GM19463 (cell line): ENCODE measurements at regions not wholly inside any gene's neighbourhood (a gene's known extent, or its start where the extent isn't known, plus 50 kb on each side); places are given as distances from the start of the nearest gene placed in this dataset.

Experiments used
- ATAC-seq: cut with Tn5 transposase; IDR thresholded peaks from one replicate; pipeline ENCODE4 v1.9.1; 2021; ENCODE audit warnings: mild to moderate bottlenecking, moderate library complexity; ENCODE audit not compliant: unreplicated experiment

DNA sequence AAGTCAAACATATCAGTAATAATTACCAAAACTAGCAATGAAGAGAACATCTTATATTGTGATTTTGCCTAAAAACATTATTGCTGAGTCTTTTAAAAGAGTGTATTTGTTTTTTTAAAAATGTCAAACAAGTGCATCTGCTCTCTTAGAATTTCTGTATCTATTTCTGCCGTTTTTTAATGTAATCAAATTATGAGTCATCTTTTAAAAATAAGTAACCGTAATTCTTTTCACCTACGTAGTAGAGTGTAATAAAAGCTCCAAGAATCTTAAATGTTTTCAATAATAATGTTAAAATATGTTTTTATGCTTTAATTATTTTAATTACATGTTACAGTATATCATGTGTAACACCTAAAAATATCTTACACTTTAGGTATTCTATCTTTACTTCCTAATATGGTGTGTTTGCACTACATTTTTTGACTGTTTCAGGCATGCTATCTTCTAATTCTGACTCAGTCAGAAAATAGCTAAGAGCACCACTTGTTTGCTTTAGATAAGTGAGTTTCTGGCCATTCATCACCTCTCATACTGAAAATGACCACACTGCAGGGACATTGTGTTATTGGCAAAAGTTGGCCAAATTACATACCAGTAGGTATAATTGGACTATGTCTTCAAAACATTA is 368.5 kb downstream of the PCDH7 start:
- no peak for ATAC-seq

DNA sequence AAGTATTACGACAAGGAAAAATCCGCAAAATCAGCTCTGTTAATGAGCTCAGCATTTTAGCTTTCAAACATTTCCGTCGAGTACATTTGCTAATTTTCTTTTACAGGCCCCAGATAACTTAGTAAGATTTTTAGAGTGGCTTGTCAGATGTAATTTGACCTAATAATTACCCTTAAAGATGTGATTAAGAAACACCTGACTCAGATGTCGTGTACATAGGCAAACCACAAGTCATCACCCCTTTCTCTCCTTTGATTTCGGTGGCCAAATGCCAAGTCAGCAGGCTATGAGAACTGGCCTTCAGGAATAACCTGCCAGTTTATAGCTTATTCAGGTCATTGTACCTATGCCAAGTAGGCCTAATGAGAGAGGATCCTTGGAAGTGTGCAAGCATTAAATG is 369.6 kb downstream of the PCDH7 start:
- no peak for ATAC-seq

DNA sequence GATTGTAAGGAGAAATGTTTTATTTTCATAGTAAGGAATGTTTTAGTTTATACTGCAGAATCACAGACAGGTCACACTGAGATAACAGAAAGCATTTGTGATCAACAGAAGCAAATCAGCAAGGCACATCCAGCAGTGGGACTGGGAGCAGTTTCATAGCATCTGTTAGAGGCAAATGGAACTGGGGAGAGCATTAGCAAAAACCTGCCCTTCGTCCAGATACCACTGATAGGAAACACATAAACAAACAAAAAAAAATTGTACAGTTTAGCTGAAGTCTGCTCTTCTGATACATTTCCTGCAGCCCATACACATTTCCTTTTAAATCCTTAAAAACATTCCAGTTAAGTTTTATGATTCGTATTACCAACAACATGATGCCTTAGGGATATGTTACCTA is 374.3 kb downstream of the PCDH7 start:
- ATAC-seq, result no peak

- no peak for ATAC-seq
Measured at GRCh38 chr4:31097999-31098398, 377.8 kb downstream of the PCDH7 start.

DNA sequence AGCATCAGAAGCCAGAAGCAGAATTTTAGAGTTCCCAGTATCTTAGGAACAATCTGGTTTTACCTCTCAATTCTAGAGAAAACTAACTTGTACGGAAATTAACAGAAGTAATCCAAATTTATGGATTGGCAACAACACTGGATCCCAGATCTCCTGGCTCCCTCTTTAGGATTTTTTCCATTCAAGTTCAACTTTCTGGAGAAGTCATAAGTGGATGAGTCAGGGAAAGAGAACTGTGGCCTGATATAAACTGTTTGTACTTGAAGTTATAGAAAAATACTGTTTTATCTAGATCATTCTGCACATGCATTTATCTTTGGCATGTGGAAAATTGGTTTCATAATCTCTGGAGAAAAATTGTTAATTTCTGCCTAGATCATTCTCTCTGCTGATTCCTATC is 380.4 kb downstream of the PCDH7 start:
- ATAC-seq, result no peak

DNA sequence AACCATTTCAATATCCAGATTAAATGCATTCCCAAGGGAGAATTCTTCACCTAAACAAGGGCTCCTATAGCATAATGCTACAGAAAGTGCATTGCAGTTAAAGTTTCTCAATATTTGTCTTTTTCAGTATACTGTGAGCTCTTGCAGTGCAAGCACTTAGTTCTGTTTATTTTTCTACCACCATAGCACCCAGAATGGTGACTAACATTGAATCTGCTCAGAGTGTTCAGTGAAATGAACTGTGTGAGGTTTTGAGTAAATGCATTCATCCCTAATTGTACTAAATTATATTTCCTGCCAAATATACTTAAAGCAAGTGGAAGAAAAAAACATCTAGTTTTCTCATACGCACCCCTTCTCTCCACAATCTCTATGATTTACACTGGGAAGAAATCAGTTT is 383.9 kb downstream of the PCDH7 start:
- no peak for ATAC-seq

DNA sequence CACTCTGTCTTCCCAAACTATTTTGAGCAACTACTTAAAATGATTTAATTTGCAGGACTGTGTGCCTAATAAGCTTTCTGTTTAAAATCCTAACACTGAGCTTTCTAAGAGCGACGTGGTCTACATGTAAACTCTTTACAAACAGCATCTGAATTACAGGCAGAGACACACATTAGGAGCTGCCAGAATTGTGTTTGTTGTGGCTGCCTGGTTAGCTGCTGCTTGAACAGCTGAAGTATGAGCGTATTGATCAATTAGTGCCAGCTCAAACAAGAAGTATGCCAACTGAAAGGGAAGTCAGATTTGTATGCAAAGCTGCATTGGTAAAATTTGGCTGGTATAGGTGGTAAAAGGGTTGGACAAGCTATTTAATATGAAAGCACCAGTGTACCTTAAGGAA is 384.4 kb downstream of the PCDH7 start:
- no peak for ATAC-seq

DNA sequence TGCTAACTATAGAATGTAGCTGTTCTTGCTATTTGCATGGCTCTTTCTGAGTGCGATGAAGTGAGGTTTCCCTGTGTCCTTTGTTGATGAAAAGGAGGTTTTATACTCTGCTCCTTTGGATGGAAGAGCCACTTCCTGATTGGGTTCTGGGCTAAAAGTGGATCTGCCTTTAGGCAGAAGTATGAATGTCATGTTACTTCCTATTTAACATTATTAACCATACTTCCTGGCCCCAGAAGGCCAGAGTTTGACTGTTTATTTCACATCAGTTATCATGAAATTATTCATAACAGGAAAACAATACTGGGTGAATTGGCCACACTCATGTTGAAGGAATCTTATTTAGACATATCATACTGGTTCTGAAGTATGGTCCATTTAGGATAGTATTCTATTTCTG is 386.2 kb downstream of the PCDH7 start:
- no peak for ATAC-seq

- no peak for ATAC-seq
Measured at GRCh38 chr4:31107362-31107761, 387.2 kb downstream of the PCDH7 start.

DNA sequence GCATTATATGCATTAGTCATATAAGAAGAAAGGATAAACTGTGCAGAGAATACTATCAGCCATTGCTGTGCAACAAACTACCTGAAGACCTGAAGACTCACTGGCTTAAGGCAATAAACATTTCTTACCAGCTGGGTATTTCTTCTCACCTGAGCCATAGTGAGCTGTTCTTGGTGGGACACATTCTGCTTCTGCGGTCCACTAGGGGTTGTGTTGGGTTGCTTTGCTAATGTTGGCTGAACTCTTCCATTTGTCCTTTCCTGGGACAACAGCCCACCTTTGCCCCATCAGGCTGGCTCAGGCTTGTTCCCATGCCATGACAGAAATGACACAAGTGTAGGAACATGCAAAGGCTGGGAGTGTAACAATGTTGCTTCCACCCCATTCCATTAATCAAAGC is 388.6 kb downstream of the PCDH7 start:
- no peak for ATAC-seq

DNA sequence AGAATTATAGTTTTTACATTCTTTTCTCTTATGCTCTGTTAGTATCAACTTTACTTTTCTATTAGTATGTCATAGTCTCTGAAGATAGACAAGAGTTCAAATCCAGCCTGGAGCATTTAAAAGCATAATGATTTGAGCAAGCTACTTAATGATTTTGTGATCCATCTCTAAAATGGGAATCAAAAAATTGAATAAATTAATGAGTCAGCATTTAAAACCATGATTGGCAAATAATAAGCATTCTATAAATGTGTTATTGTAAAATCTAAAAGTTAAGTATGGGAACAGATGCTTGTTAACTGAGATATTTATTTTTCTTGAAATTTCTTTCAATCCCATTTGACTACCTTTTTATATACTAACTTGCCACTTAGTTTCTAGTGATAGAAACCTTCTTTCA is 391.6 kb downstream of the PCDH7 start:
- no peak for ATAC-seq

DNA sequence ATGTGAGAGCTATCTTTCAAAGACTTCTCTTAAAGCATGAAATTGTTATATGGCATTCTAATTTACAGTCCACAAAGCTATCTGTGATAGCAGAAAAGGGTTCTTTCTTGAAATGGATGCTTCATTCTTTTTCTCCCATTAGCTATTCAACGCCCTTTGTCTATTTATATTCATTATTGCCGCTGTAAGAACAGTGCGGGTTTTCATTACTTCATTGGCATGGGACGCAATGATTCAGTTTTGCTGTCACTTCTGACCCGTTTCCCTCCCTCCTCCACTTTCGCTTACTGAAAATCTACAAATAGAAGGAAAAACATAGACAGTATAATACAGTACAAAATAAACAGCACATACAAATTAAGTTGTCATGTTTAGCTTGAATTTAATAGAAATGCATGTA is 394.6 kb downstream of the PCDH7 start:
- no peak for ATAC-seq

DNA sequence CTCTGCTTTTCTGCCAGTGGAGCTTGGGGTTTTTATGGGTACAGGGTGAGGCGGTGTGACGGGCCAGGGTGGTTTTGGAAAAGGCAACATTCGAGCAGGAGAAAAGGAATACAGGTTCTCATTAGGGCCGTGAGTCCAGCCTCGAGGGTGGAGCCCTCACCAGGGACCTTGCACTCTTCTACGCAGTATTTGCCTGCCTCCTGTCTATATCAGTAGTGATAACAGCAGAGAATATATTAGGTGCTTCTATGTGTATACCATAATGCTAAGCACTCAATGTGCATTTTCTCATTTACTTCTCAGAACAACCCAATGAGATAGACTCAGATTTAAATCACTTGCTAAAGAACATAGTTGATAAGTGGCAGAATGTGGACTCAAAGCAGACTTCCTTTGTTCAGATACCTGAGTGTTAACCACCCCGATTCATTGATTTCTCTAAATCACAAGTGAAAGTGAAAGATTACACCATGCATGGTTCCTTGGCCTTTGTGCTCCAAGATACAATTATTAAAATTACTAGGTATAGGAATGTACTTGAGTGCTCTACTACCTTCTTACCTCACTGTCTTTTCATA is 403.9 kb downstream of the PCDH7 start:
- ATAC-seq, result no peak

GRCh38 chr4:31125061-31125460 is 404.9 kb downstream of the PCDH7 start:
- ATAC-seq, result no peak

DNA sequence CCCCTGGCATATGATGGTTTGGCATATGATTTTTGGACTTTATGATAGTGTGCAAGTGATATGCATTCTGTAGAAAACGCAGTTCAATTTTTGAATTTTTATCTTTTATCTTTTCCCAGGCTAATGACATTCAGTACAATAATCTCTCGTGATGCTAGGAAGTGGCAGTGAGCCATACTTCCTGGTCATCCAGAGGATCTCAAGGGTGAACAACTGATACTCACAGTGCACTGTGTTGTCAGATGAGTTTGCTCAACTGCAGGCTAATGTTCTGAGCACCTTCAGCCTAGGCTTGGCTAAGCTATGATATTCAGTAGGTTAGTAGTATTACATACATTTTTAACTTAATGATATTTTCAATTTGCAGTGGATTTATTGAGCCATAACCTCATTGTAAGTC is 405.3 kb downstream of the PCDH7 start:
- no peak for ATAC-seq

GRCh38 chr4:31126881-31127398 is 406.8 kb downstream of the PCDH7 start:
- no peak for ATAC-seq

DNA sequence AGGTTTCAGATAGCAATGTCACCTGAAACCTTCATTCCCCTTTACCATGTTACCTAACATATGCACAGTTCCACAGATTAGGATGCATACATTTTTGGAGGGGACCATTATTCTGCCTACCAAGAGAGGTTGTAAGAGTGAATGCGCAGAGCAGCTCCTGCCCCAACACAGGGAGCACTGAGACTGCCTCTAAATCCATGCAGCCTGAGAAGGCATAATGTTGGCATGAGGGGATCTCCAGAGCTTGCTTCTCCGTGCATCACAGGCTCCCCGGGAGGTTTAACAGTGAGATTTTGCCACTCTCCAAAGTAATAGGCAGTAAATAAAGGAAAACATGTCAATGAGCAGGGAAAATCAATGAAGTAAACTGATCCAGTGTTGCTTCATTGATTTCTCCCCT is 410.8 kb downstream of the PCDH7 start:
- no peak for ATAC-seq

DNA sequence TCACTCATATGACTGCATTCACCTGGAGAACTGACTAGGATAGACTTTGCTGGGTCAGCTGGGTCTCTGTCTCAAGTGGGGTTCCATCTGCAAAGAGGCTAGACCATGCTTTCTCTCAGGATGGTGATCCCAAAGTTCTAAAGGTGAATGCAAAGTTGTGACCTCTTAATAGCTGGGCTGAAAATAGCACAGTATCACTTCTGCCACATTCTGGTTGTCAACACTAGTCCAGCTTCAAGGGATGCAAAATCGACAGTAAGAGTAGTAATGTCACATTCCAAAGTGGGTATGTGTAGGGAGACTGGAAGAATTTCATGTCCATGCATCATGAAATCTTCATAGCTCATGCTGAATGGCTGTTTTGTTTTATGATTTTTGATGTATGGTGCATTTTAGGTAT is 414.6 kb downstream of the PCDH7 start:
- no peak for ATAC-seq

DNA sequence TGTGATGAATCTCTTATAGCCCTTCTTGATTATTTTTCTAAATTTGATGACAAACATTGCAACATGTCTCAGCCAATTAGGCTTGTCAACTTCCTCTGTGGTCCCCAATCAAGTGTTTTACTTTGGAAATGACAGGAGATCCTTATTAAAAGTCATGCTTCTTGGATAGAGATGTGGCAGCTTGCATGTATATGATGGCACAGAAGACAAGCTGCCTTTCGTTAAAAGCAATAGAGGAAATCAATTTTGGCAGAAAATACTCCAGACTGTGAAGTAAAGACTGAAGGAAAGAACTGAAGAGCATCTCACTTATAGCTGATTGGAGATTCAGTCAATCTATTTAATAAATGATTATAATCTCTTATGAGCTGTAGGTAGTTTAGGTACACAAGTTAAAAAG is 419.6 kb downstream of the PCDH7 start:
- ATAC-seq, result no peak

- ATAC-seq, result no peak
Measured at GRCh38 chr4:31141095-31141831, 421.1 kb downstream of the PCDH7 start.

GRCh38 chr4:31141832-31142142 is 421.6 kb downstream of the PCDH7 start:
- ATAC-seq, result no peak

GRCh38 chr4:31146366-31146765 is 426.2 kb downstream of the PCDH7 start:
- ATAC-seq, result no peak
